GM19023 (cell line): ENCODE measurements at regions not wholly inside any gene's neighbourhood (a gene's known extent, or its start where the extent isn't known, plus 50 kb on each side); places are given as distances from the start of the nearest gene placed in this dataset.
A peak's percentile ranks its signal among the peaks of the same experiment; 100 is the strongest.
"Not testable (repeated sequence)": the region's sequence is repeated elsewhere in the genome, so short reads cannot be mapped to it uniquely, and the experiment has no call there.

Experiments
- ATAC-seq: cut with Tn5 transposase; IDR thresholded peaks from one replicate; pipeline ENCODE4 v1.9.1; 2021; ENCODE audit warnings: mild to moderate bottlenecking, moderate library complexity; ENCODE audit not compliant: unreplicated experiment

- no peak for ATAC-seq
Measured at GRCh38 chr4:123535037-123535748, 138.6 kb downstream of the SPRY1 start.

- ATAC-seq: peak; percentile 54
Measured at GRCh38 chr4:123536225-123536624, 139.6 kb downstream of the SPRY1 start.

GRCh38 chr4:123537906-123538402 is 141.4 kb downstream of the SPRY1 start:
- ATAC-seq: not testable (repeated sequence)

- ATAC-seq: no peak
Measured at GRCh38 chr4:123545667-123546572, 149.3 kb downstream of the SPRY1 start.

- ATAC-seq: no peak
Measured at GRCh38 chr4:123546573-123547060, 150.0 kb downstream of the SPRY1 start.

GRCh38 chr4:123547216-123548165 is 150.9 kb downstream of the SPRY1 start:
- ATAC-seq: no peak

- ATAC-seq: no peak
Measured at GRCh38 chr4:123553279-123553678, 156.7 kb downstream of the SPRY1 start.

- no peak for ATAC-seq
Measured at GRCh38 chr4:123553733-123554637, 157.4 kb downstream of the SPRY1 start.

GRCh38 chr4:123554801-123555232 is 158.2 kb downstream of the SPRY1 start:
- no peak for ATAC-seq

- ATAC-seq: no peak
Measured at GRCh38 chr4:123555233-123555806, 158.7 kb downstream of the SPRY1 start.

GRCh38 chr4:123555807-123556273 is 159.2 kb downstream of the SPRY1 start:
- no peak for ATAC-seq

- ATAC-seq: no peak
Measured at GRCh38 chr4:123556526-123556925, 159.9 kb downstream of the SPRY1 start.

- ATAC-seq: no peak
Measured at GRCh38 chr4:123557857-123558536, 161.4 kb downstream of the SPRY1 start.

GRCh38 chr4:123558865-123559264 is 162.3 kb downstream of the SPRY1 start:
- ATAC-seq: no peak

GRCh38 chr4:123559955-123560871 is 163.6 kb downstream of the SPRY1 start:
- no peak for ATAC-seq

GRCh38 chr4:123561525-123561924 is 164.9 kb downstream of the SPRY1 start:
- no peak for ATAC-seq

GRCh38 chr4:123562994-123563750 is 166.6 kb downstream of the SPRY1 start:
- ATAC-seq: no peak
